ENCODE measurements at regions not wholly inside any gene's neighbourhood (a gene's known extent, or its start where the extent isn't known, plus 50 kb on each side); places are given as distances from the start of the nearest gene placed in this dataset.
"Not testable (repeated sequence)": the region's sequence is repeated elsewhere in the genome, so short reads cannot be mapped to it uniquely, and the experiment has no call there.

- DNase-seq (ENCODE audit: low spot score) (no peak), ATAC-seq (no peak)
Observed at GRCh38 chr7:67661-68395, 124.5 kb upstream of the FAM20C start.

GRCh38 chr7:68629-69028 lies 123.7 kb upstream of the FAM20C start:
- ATAC-seq (no peak), DNase-seq (ENCODE audit: low spot score) (no peak)

- not testable (repeated sequence) for ATAC-seq
Observed at GRCh38 chr7:69052-69451, 123.3 kb upstream of the FAM20C start.

GRCh38 chr7:69499-70123 lies 122.8 kb upstream of the FAM20C start:
- not testable (repeated sequence) for DNase-seq (ENCODE audit: low spot score); ATAC-seq

More at GRCh38 chr7:69052-69451, 123.3 kb upstream of the FAM20C start:
- DNase-seq (ENCODE audit: low spot score): not testable (repeated sequence)

GRCh38 chr7:70207-70606 lies 122.2 kb upstream of the FAM20C start:
- not testable (repeated sequence) for DNase-seq (ENCODE audit: low spot score); ATAC-seq

- ATAC-seq; DNase-seq (ENCODE audit: low spot score): not testable (repeated sequence)
Observed at GRCh38 chr7:70989-71388, 121.4 kb upstream of the FAM20C start.

GRCh38 chr7:72266-73057 lies 119.9 kb upstream of the FAM20C start:
- not testable (repeated sequence) for ATAC-seq; DNase-seq (ENCODE audit: low spot score)

GRCh38 chr7:73058-73331 lies 119.4 kb upstream of the FAM20C start:
- DNase-seq (ENCODE audit: low spot score); ATAC-seq: not testable (repeated sequence)

GRCh38 chr7:74008-74540 lies 118.3 kb upstream of the FAM20C start:
- not testable (repeated sequence) for DNase-seq (ENCODE audit: low spot score); ATAC-seq

GRCh38 chr7:75511-75910 lies 116.9 kb upstream of the FAM20C start:
- not testable (repeated sequence) for ATAC-seq; DNase-seq (ENCODE audit: low spot score)

GRCh38 chr7:76202-76601 lies 116.2 kb upstream of the FAM20C start:
- not testable (repeated sequence) for DNase-seq (ENCODE audit: low spot score); ATAC-seq

GRCh38 chr7:76829-77395 lies 115.5 kb upstream of the FAM20C start:
- DNase-seq (ENCODE audit: low spot score); ATAC-seq: not testable (repeated sequence)

- DNase-seq (ENCODE audit: low spot score): peak; percentile 40
Observed at GRCh38 chr7:78862-79261, 113.5 kb upstream of the FAM20C start.

GRCh38 chr7:79400-80055 lies 112.8 kb upstream of the FAM20C start:
- peak; percentile 79 for ATAC-seq

More at GRCh38 chr7:78862-79261, 113.5 kb upstream of the FAM20C start:
- ATAC-seq: not testable (repeated sequence)

GRCh38 chr7:80259-81067 lies 111.9 kb upstream of the FAM20C start:
- ATAC-seq (no peak), DNase-seq (ENCODE audit: low spot score) (peak; percentile 42)

More at GRCh38 chr7:79400-80055, 112.8 kb upstream of the FAM20C start:
- peak; percentile 42 for DNase-seq (ENCODE audit: low spot score)

- no peak for ATAC-seq
- peak; percentile 35 for DNase-seq (ENCODE audit: low spot score)
Observed at GRCh38 chr7:81068-81925, 111.1 kb upstream of the FAM20C start.

- ATAC-seq (no peak), DNase-seq (ENCODE audit: low spot score) (peak; percentile 44)
Observed at GRCh38 chr7:81926-82756, 110.2 kb upstream of the FAM20C start.

- peak; percentile 31 for DNase-seq (ENCODE audit: low spot score)
Observed at GRCh38 chr7:82757-83155, 109.6 kb upstream of the FAM20C start.

More at GRCh38 chr7:82757-83155, 109.6 kb upstream of the FAM20C start:
- no peak for ATAC-seq

Data from left lobe of liver (tissue), 2 donors.